ENCODE measurements at regions not wholly inside any gene's neighbourhood (a gene's known extent, or its start where the extent isn't known, plus 50 kb on each side); places are given as distances from the start of the nearest gene placed in this dataset.
"Not testable (repeated sequence)": the region's sequence is repeated elsewhere in the genome, so short reads cannot be mapped to it uniquely, and the experiment has no call there.

GRCh38 chr10:34058845-34059614, 724.6 kb upstream of the NRP1 start:
- DNase-seq (ENCODE audit: low read depth in 2 of 3, low spot score in 2 of 3), result no peak

- DNase-seq (ENCODE audit: low read depth in 2 of 3, low spot score in 2 of 3), result not testable (repeated sequence)
Observed at GRCh38 chr10:34055410-34055985, 721.0 kb upstream of the NRP1 start.

- DNase-seq (ENCODE audit: low read depth in 2 of 3, low spot score in 2 of 3), result no peak
Observed at GRCh38 chr10:34049887-34050286, 715.4 kb upstream of the NRP1 start.

GRCh38 chr10:34049469-34049868, 715.0 kb upstream of the NRP1 start:
- DNase-seq (ENCODE audit: low read depth in 2 of 3, low spot score in 2 of 3), result no peak

- no peak for DNase-seq (ENCODE audit: low read depth in 2 of 3, low spot score in 2 of 3)
Observed at GRCh38 chr10:34047389-34047788, 712.9 kb upstream of the NRP1 start.

- DNase-seq (ENCODE audit: low read depth in 2 of 3, low spot score in 2 of 3), result no peak
Observed at GRCh38 chr10:34046506-34047034, 712.1 kb upstream of the NRP1 start.

- no peak for DNase-seq (ENCODE audit: low read depth in 2 of 3, low spot score in 2 of 3)
Observed at GRCh38 chr10:34045571-34046190, 711.2 kb upstream of the NRP1 start.

- no peak for DNase-seq (ENCODE audit: low read depth in 2 of 3, low spot score in 2 of 3)
Observed at GRCh38 chr10:34041871-34042270, 707.4 kb upstream of the NRP1 start.

GRCh38 chr10:34037499-34037898, 703.0 kb upstream of the NRP1 start:
- DNase-seq (ENCODE audit: low read depth in 2 of 3, low spot score in 2 of 3), result no peak

GRCh38 chr10:34035241-34035790, 700.8 kb upstream of the NRP1 start:
- not testable (repeated sequence) for DNase-seq (ENCODE audit: low read depth in 2 of 3, low spot score in 2 of 3)

GRCh38 chr10:34033078-34033477, 698.6 kb upstream of the NRP1 start:
- no peak for DNase-seq (ENCODE audit: low read depth in 2 of 3, low spot score in 2 of 3)

- no peak for DNase-seq (ENCODE audit: low read depth in 2 of 3, low spot score in 2 of 3)
Observed at GRCh38 chr10:34032564-34032963, 698.1 kb upstream of the NRP1 start.

GRCh38 chr10:34031400-34031799, 696.9 kb upstream of the NRP1 start:
- no peak for DNase-seq (ENCODE audit: low read depth in 2 of 3, low spot score in 2 of 3)

GRCh38 chr10:34029455-34029854, 695.0 kb upstream of the NRP1 start:
- DNase-seq (ENCODE audit: low read depth in 2 of 3, low spot score in 2 of 3), result no peak

GRCh38 chr10:34028936-34029335, 694.5 kb upstream of the NRP1 start:
- DNase-seq (ENCODE audit: low read depth in 2 of 3, low spot score in 2 of 3), result no peak

- no peak for DNase-seq (ENCODE audit: low read depth in 2 of 3, low spot score in 2 of 3)
Observed at GRCh38 chr10:34024693-34025425, 690.4 kb upstream of the NRP1 start.

- no peak for DNase-seq (ENCODE audit: low read depth in 2 of 3, low spot score in 2 of 3)
Observed at GRCh38 chr10:34024282-34024681, 689.8 kb upstream of the NRP1 start.

GRCh38 chr10:34022195-34022594, 687.7 kb upstream of the NRP1 start:
- DNase-seq (ENCODE audit: low read depth in 2 of 3, low spot score in 2 of 3), result no peak

GRCh38 chr10:34018784-34019183, 684.3 kb upstream of the NRP1 start:
- no peak for DNase-seq (ENCODE audit: low read depth in 2 of 3, low spot score in 2 of 3)

GRCh38 chr10:34018129-34018528, 683.7 kb upstream of the NRP1 start:
- DNase-seq (ENCODE audit: low read depth in 2 of 3, low spot score in 2 of 3), result no peak

GRCh38 chr10:34017281-34017680, 682.8 kb upstream of the NRP1 start:
- DNase-seq (ENCODE audit: low read depth in 2 of 3, low spot score in 2 of 3), result no peak
